ENCODE measurements at regions not wholly inside any gene's neighbourhood (a gene's known extent, or its start where the extent isn't known, plus 50 kb on each side); places are given as distances from the start of the nearest gene placed in this dataset.
A peak's percentile ranks its signal among the peaks of the same experiment; 100 is the strongest.
"Not testable (repeated sequence)": the region's sequence is repeated elsewhere in the genome, so short reads cannot be mapped to it uniquely, and the experiment has no call there.

DNA sequence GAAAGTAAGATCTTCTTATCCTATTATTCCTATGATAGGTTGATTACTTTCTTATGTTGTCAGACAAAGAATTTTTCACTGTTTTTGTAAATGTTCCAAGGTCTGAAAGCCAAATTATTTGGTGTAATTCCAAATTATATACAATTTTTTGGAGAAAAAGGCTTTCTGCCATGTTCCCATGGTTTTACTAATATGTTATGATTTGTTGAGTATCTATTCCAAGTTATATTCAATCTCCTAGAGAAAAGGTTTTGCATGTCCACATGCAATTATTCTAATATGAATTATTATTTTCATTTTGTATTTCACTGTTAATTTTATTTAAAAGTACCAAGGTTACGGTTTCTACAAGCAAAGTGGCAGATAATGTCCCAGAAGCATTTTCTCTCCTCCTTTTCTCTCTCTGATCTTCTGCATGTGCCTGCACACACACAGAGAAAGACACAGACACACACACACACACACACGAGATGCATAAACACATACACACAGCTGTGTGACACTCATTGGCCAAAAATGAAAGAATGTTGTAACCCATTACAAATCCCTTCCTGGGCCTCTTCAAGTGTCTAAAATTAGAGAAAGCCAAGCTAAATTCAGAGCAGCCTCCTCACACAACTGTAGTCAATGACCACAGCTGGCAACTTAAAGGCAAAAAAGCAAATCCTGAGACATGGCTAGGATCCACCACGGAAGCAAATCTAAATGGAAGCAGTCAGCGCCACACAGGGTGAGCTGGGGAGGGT is 621.0 kb downstream of the EFNB2 start:
- peak; percentile 88 for DNase-seq

DNA sequence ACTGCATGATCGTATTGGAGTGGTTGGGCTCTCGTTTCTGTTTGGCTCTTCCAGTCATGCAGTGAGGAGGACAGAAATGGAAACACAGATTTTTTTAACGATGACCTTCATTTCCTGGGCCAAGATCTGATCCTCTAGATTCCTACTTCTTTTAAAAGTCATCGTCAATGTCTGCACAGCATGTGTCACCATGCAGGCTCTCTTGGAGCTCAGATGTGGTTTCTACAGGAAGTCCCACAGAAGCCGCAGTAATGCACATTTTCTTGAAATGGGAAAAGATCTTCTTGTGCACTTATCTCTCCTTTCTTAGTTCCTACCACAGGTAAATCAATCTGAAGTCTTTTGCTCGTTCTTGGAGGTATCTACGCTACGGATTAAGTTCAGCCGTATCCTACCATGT is 626.9 kb downstream of the EFNB2 start:
- peak; percentile 70 for DNase-seq

DNA sequence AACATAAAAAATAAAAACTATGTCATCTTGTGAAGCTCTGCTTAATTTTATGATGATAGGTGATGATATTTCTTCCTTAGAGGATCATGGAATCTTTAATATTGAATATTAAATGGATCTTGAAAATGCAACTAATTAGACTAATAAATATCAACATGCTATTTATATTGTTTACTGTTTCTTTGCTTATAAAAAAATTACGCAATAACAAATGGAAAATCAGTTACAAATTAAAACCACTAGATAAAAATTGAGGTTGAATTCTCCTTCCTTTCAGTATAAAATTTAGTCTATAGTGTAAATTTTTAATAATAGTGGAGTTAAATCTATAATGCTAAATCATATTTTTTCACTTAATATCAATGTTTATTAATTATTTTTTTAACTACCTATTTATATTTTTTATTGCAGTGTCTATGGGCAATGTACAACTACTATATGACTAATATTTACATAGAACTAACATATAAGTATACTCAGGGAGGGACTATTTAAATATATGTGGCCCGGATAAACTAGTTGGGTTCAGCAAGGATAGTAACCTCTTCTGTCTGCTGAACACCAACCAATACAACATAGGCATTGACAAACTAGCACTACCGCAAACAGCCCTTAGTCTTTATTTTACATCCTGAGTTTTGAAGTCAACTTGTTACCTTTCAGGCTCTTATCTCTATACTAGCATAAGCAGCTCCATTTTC is 628.0 kb downstream of the EFNB2 start:
- DNase-seq: no peak

DNA sequence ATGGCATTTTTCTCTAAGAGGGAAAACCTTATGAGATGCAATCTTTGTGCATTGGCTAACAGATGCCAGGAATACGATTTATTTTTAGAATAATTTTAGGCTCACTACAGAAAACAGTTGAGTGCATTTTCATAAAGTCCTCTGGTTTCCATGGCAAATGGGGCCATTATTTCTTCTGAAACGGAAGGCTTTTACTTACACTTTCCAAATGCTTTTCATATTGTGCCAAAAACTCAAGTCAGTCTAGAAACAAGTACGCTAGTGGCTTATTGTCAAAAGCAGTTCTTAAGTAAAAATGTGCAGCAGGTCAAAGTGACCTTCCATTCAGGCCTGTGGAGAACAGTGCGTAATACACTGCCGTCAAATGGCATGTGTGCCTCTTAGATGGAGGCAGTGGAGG is 628.7 kb downstream of the EFNB2 start:
- no peak for DNase-seq

DNA sequence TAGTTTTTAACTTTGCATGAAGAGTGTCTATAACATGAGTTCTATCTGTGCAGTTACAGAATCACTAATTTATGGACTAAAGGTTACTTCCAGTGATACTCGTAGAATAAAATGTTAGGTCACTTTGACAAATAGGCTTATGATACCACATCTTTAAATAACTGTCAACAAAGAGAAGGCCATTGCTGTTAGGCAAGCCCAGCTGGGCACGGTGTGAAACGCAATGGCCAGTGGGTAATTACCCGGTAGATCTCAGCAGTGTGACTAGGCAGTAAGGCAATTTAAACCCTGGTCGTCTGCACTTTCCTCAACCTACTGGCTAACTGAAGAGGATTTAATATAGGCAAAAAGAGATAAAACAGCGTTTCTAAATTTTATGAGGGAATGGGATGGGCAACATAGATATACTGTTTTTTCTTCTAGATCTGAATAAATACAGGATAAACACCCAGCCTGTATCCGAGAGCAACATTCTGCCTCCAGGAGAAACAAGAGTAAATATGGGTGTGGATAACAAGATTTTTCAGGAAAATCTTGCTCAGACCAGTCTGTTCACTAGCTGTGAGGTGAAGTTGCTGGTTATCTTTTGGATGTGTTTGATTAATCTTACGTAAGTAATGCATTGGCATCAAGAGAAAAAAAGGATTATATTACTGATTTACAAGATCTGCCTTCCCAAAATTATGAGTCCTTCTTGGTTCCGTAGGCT is 631.3 kb downstream of the EFNB2 start:
- DNase-seq: no peak

DNA sequence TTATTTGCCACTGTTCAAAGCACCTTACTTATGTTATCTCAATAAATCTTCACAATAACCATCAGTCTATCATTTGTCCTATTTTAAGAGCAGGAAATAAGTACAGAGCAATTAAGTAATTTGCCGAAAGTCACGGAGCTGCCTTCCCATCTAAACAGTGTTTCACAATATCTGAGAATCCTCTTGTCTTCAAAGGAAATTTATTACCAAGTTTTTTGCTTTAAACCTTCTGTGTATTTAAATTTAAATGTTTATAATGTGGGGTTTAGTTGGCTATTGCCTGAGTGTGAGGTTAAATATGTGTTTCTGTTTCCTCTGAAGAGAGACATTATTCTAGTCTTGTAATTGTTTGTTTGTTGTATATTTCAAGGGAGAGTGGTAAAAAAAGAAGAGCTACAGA is 633.1 kb downstream of the EFNB2 start:
- no peak for DNase-seq

DNA sequence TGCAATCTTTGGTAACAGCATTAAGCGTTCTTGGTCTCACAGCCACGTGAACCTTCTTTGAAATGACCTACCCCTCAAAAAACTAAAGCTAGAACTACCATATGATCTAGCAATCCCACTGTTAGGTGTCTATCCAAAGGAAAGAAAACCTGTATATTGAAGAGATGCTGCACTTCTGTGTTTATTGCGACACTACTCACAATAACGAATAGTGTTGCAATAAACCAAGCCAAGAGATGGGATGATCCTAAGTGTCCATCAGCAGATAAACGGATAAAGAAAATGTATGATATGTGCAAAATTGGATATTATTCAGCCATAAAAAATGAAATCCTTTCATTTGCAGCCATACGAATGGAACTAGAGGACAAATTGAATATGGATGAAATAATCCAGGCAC is 637.9 kb downstream of the EFNB2 start:
- DNase-seq: no peak

DNA sequence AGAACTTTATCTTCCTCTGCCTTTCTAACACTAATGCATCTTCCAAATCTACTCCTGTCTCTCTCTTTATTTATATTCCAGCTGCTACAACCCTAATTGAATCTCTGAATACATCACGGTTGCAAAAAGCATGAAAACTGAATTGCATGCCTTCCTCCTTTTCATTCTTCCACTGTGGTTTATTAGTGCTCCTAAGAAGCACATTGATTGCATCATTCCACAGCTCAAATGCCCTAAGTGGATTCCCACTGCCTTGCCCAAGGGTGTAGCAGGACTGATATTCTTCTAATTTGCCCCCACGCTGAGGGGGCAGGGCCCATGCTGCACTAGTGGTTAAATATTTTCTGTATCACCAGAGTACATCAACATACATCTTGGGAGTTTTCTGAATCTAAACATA is 640.8 kb downstream of the EFNB2 start:
- DNase-seq: no peak

DNA sequence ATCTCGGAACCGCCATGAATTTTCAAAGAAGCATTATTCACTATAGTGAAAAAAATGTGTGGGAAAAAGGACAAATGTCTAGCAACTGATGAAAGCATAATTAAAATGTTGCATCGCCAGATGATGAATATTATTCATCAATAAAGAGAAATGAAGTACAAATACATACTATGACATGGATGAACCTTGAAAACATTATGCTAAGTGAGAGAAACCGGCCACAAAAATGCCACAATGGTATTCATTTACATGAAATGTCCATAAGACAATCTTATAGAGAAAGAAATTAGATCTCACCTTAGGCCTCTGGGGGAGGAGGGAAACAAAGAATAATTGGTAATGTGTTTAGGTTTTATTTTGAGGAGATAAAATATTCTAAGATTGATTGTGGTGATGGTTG is 645.0 kb downstream of the EFNB2 start:
- no peak for DNase-seq

DNA sequence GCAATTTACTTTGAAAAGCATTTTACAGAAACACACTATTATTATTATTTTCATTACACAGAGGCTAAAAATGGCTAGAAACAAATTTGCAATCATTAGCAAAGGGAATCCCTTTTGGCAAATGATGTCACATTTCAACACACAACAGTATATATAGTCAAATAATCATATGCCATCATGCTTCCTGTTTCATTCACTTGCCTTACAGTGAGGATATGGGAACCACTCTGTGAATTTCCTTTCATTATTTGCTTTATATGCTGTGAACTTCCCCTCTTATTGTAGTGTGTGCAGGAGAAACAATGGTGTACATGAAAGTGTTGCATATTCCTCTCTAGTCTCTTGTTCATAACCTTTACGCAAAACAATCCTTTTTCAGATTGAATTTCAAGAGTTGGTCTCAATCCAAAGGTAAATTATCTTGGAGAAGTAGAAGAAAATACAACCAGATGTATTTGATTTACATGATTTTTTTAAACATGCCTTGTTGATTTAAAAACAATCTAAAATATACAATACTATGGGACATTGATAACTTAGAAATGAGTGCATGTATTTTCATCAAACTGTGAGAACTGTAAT is 657.3 kb downstream of the EFNB2 start:
- no peak for DNase-seq

DNA sequence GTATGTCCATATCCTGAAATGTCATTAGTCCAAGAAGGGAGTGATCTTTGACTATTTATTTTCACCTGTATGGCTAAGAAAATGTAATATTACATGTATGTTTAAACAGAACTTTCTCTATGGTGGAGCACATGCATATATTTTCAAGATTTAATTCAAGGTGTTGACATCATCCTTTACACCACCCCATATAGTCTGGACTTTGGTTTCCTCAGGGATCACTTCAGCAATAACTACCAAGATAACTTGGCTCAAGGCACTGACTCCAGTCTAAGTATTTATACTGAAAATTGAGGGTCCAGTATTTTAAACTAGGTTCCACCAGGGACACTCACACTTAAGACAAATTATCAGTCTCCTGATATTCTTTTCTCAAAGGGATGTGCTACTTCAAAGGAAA is 660.6 kb downstream of the EFNB2 start:
- DNase-seq: no peak

DNA sequence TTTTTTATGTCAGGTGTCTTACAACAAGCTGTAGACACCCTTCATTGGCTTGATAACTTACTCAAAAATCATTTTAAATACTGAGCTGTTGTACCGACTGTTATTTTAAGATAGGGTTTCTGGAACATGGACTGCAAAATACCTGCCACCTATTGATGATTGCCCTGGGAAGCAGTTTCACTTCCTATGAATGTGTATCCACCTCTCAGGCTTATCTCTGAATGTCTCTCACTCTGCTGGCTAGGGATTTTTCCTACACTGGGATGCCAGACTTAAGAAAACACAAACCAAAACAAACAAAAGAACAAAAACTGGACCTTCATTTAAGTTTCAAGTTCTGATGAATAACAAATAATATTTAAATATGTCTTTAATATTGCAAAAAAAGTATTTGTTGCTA is 663.7 kb downstream of the EFNB2 start:
- DNase-seq: no peak

DNA sequence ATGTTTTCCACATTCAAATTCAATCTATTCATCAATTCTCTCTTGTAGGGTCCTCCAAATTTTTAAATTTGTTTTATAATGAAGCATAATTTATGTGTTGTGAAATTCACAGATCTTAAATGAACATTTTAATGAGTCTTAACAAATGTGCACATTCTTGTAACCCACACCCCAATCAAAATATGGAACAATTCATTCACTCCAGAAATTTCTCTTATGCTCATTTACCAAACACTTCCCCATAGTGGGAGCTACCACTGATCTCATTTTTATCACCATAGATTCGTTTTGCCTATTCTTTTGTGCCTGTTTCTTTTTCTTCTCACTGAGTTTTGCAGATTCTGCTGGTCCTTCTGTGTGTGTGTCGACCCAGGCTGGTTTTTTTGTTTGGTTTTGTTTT is 664.1 kb downstream of the EFNB2 start:
- DNase-seq: no peak

DNA sequence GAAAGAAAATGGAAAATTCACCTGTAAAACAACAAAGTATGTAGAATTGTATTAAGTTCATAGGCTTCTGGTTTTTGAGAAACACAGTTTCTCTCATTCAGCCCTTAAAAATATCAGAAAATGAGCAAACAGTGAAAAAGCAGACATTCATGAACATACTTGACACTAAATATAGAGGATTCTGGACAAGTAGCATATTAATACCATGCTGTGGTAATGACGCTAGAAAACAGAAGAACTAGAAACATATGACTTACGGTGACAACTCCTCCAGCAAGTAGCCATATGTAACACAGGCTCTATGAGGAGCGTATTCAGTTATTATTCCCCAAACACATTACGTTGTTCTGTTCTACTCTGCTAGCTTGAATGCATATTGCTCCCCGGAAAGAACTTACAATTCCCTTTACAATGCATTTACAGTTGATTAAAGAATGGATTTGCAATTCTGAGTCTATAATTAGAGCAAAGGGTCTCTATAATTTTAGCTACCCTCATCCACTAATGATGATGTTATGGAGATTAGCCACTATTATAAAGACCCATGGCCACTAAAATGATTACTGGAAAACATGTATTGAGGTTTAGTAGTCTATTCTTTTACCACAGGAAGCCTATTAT is 672.1 kb downstream of the EFNB2 start:
- DNase-seq: no peak

DNA sequence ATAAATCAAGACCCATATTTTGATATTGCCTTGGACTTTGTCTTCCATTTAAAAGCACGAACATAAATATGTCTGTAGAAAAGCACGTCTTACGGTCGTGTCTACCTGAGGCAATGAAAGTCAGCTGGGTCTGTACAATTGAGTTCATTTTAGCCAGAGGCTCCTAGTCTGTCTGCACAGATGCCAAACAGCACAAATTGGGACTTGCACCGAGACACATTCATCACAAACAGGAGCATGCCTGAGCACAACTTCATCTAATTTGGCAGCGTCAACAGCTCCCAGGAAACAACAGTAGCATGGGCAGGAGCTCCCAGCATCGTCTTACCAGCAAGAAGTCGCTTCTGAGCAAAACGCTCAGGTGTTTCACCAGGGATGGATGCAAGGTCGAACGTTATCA is 687.0 kb downstream of the EFNB2 start:
- no peak for DNase-seq

DNA sequence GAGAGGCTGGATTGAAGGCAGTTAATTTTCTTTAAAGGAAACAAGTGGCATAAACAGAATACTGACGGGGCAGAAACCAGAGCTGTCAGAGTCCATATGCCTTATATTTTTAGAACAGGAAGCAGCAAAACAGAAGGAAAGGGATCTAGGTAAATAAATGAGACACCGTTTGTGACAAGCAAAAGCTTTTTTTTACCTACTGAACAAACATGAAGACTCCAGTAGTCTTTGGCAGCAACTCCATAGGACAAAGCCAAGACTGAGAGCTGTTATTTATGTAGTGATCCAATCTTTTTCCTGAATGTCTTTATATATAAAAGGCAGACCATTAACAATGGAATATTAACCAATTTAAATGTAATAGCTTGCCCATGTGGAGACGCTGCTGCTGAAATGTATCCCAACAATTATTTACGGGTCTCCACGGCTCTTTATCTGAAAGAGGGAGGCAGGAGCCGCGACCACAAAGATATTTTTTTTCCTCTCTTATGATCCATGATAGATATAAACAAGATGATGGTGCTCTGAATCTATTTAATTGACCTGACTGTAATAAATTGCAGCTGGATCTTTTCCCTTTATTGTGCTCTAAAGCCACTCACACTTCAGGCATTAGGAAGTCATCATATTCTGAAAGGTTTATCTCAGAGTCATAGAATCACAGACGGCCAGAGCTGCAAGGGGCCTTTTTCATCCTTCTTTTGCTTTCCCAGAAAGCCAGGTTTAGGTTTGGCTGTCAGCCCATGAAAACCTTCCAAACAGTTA is 687.8 kb downstream of the EFNB2 start:
- peak; percentile 51 for DNase-seq

DNA sequence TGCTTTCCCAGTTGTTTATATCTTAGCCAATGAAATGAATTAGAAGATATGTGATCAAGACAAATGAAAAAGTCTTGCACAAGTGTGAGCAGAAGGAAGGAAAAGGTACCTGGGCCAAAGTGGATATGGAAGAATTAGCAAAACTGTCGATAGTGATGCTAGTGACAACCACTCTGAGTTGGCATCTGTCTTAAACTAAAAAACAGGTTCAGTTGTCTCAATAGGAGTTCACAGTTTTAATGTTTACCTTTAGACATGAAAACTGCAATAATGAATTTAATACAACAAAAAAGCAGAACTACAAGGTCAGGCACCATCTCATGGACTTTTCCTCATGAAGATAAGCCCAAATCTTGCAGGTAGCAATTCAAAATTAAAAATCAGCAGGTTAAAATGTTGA is 688.5 kb downstream of the EFNB2 start:
- DNase-seq: no peak

DNA sequence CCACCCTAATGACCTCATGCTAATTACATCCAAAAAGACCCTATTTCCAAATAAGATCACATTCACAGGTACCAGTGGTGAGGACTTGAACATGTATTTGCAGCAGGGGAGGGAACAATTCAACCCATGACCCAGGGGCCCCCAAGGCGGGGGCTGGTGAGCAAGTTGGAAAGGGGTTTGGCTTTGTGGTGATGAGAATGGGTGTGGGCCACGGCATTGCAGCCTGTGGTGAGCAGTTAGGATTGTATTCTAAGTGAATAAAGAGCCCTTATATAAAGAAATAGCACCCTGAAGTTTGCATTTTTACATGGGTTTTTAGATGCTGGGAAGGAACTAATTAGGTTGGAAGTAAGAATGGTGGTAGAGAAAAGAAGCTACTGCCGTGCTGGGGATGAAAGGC is 694.2 kb downstream of the EFNB2 start:
- DNase-seq: no peak

DNA sequence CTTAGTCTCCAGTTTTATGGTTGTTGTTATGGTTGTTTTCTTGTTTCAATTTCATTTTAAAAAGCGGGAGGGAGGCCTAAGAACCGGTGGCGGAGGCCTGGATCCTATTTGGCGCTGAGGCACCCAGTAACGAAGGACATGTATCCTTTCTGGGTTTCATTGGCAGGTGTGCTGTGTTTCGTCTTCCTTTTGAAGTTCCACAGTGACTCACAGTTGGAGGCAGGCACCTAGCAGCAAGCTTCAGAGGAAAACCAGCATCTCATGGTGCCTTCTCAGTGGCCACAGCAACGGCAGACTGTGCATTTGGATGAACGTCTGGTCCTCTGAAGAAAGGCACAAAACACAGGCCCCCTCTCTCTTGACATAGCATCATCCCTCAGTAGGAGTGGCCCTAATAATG is 697.2 kb downstream of the EFNB2 start:
- DNase-seq: no peak

DNA sequence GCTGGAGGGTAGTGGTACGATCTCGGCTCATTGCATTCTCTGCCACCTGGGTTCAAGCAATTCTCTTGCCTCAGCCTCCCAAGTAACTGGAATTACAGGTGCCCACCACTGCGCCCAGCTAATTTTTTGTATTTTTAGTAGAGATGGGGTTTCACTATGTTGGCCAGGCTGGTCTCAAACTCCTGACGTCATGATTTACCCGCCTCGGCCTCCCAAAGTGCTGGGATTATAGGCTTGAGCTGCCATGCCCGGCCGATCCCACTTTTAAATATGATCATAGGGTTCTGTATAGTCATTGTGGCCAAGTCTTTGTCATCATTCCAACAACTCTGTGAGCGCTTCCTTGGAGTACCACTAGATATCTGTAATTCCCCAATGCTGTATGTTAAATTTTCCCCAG is 698.2 kb downstream of the EFNB2 start:
- DNase-seq: not testable (repeated sequence)

DNA sequence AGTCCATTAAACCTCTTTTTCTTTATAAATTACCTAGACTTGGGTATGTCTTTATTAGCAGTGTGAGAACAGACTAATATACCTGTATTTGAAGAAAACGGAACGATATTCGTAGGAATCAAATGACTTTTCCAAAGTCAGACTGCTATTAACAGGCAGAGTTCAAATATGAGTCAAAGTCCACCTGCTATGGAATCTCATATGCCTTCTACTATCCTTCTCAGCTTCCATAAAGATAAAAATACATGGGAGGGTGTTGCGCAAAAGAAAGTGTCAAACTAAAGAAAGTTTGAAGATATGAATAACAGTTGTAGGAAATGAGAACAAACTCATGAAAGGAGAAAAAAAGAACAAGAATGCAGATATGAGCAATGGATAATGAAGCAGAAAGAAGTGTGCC is 704.6 kb downstream of the EFNB2 start:
- no peak for DNase-seq

DNA sequence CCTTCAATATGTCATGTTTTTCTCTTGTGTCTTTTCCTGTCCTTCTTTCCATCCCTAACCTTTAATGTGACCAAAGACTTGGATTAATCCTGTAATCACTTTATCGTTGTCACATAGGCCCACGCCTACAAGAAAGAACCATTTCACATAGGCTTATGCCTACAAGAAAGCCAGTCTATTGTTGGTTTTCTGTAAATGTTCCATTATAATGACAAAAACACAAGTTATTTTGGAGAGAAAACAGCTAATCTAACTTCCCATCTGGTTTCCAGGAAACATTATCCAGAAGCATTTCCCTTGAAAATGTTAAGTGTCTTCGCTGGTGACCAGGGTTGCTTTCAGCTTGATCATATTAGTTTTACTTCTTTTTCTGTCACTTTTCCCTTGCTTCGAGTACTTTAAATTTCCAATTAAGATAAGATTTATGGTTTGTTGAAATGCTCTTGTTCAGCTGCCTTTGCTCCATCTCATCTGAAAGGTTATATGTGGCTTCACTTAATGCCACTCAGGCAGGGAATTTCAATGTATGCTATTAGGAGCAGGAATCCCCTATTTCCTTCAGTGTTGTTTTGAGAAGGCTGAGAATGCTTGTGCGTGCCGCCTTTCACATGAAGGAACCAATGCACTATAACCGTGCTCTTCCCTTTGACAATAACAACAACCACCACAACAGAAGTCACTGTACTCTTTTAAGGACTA is 708.2 kb downstream of the EFNB2 start:
- DNase-seq: no peak

Measured in fibroblast of skin of right biceps (primary cell).